ENCODE measurements at regions not wholly inside any gene's neighbourhood (a gene's known extent, or its start where the extent isn't known, plus 50 kb on each side); places are given as distances from the start of the nearest gene placed in this dataset.
"Not testable (repeated sequence)": the region's sequence is repeated elsewhere in the genome, so short reads cannot be mapped to it uniquely, and the experiment has no call there.

DNA sequence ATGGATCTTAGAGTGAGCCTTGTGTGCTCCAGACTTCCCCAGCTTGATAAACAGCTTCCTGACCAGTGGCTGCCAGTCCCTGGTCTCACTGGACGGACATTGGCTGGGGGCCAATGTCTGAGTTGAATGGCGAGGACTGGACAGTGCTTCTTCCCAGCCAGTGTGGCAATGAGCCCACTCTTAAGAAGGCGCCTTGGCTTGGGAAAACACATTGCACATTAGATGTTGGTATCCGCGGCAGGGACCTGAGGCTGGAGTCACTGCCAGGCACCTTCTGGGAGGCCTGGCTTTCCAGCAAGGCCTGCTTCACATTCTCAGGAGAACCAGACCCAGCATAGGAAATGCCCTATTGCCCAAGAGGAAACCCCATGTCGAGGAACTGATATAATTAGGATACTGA lies 273.5 kb upstream of the PLGLB1 start:
- TF ChIP-seq POLR2AphosphoS5 (IDR thresholded peaks at IDR 0.05), result not testable (repeated sequence)
- TF ChIP-seq, protein P1, sequence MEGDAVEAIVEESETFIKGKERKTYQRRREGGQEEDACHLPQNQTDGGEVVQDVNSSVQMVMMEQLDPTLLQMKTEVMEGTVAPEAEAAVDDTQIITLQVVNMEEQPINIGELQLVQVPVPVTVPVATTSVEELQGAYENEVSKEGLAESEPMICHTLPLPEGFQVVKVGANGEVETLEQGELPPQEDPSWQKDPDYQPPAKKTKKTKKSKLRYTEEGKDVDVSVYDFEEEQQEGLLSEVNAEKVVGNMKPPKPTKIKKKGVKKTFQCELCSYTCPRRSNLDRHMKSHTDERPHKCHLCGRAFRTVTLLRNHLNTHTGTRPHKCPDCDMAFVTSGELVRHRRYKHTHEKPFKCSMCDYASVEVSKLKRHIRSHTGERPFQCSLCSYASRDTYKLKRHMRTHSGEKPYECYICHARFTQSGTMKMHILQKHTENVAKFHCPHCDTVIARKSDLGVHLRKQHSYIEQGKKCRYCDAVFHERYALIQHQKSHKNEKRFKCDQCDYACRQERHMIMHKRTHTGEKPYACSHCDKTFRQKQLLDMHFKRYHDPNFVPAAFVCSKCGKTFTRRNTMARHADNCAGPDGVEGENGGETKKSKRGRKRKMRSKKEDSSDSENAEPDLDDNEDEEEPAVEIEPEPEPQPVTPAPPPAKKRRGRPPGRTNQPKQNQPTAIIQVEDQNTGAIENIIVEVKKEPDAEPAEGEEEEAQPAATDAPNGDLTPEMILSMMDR (IDR thresholded peaks at IDR 0.05), result not testable (repeated sequence)
